ENCODE measurements at regions not wholly inside any gene's neighbourhood (a gene's known extent, or its start where the extent isn't known, plus 50 kb on each side); places are given as distances from the start of the nearest gene placed in this dataset.

- no peak for DNase-seq
- no peak for ATAC-seq (ENCODE audit: poor library complexity)
- intact Hi-C loops (cut with DNase I), result no loop called here
Measured at GRCh38 chr3:25292595-25292994, 135.5 kb upstream of the RARB start.

- intact Hi-C loops (cut with DNase I), result no loop called here
- ATAC-seq (ENCODE audit: poor library complexity) (no peak), DNase-seq (no peak)
Measured at GRCh38 chr3:25293736-25294135, 134.3 kb upstream of the RARB start.

- no peak for DNase-seq
- ATAC-seq (ENCODE audit: poor library complexity), result no peak
- intact Hi-C loops (cut with DNase I), result no loop called here
Measured at GRCh38 chr3:25294169-25294805, 133.8 kb upstream of the RARB start.

DNA sequence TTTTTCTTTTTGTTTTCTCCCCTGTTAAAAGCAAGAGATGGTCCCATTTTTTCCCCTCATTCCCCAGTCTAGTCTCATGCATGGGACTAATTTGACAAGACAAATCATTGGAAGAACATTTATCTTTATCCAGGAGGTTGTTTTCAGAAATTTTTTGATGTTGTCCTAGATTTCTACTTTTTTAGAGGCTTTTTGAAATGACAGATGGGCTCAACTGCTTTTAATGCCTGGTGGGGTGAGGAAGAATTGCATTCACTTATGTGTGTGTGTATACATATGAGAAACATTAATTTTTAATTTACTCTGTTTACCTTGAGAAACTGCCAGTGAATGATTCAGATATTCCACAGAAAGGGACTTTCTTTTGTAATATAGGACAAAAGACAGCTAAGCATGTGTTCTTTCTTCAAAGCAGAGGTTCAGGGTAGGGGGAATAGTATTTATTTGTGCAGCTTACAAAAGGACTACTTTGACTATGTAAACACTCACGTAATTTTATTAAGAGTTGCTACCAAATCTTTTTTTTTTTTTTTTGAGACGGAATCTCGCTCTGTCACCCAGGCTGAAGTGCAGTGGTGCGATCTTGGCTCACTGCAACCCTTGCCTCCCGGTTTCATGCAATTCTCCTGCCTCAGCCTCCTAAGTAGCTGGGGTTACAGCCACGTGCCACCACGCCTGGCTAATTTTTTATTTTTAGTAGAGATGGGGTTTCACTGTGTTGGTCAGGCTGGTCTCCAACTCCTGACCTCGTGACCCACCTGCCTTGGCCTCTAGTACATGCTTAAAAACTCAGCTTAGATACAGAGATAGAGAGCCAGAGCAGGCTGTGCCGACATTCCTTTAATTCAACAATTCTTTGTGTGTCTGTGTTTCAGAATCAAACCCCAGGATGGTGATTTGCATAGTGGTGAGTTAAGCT is 130.1 kb upstream of the RARB start:
- intact Hi-C loops (cut with DNase I), result no loop called here
- ATAC-seq (ENCODE audit: poor library complexity), result no peak
- no peak for DNase-seq

- no peak for DNase-seq
- ATAC-seq (ENCODE audit: poor library complexity), result no peak
- intact Hi-C loops (cut with DNase I), result no loop called here
Measured at GRCh38 chr3:25300141-25300540, 127.9 kb upstream of the RARB start.

DNA sequence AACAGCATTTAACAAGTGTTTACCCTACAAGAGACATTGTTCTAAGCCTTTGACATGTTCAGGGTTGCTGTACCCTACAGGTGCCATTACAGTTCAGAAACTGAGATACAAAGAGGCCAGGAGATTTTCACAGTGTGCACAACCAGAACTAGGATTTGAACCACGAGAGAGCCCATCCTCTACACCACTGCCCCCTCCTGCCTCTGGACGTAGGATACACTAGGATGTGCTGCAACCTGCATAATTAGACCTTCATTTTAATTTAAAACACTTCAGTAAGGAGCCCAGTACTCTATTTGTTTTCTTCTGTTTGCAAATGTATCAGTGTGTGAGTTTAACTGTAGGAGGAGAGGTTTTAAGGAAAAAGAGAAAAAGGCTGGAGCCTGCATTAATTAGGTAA is 123.1 kb upstream of the RARB start:
- intact Hi-C loops (cut with DNase I), result no loop called here
- ATAC-seq (ENCODE audit: poor library complexity), result no peak
- no peak for DNase-seq

DNA sequence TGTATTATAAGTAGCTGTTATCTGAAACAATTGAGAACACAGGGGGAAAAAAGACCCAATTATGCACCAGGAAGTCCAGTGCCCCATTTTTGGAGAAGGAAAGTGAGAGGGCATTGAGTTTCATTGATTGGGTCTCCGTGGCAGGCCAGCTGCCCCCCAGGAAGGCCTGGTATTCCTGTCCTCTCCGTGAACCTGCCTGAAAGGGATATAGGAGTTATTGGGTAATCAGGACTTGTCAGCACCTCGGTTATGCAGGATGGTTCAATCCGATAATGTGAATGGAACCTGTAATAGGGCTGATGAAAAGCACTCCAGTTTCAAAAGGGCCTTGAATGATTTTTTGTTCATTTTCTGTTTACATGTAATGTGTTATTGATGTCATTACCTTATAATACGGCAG is 122.0 kb upstream of the RARB start:
- intact Hi-C loops (cut with DNase I), result no loop called here
- no peak for ATAC-seq (ENCODE audit: poor library complexity)
- no peak for DNase-seq

DNA sequence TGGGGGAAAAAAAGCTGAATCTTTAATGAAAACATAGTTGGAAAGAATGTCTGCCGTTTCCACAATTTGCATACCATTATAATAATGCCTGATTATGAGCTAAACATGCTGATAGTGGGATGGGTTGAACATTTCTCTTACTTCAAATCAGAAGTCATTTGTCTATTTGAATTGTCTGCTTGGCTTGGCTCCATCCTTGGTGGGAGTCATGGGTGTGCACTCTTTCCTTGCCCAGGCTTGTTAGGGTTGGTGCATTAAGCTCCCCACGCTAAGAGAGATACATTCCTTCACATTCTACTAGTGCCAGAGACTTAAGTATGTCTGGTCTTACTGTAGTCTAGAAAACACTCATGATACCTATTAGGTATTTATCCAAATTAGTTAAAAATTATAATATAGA is 121.4 kb upstream of the RARB start:
- ATAC-seq (ENCODE audit: poor library complexity), result no peak
- intact Hi-C loops (cut with DNase I), result no loop called here
- no peak for DNase-seq

GRCh38 chr3:25313286-25313685 is 114.8 kb upstream of the RARB start:
- DNase-seq (no peak), ATAC-seq (ENCODE audit: poor library complexity) (no peak)
- intact Hi-C loops (cut with DNase I), result no loop called here

DNA sequence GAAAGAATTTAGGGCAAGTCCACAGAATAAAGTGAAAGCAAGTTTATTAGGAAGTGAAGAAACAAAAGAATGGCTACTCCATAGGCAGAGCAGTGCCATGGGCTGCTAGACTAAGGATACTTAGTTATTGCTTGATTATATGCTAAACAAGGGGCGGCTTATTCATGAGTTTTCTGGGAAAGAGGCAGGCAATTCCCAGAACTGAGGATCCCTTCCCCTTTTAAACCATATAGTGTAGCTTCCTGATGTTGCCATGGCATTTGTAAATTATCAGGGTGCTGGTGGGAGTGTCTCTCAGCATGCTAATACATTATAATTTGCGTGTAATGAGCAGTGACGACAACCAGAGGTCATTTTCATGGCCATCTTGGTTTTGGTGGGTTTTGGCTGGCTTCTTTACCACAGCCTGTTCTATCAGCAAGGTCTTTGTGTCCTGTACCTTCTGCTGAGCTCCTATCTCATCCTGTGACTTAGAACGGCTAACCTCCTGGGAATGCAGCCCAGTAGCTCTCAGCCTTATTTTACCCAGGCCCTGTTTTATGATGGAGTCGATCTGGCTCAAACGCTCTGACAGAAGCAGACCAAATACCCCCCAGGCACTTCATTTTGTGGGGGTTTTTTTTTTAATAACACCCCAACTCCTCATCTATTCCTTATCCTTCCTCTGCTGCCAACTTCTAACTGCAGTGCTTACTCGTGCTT is 103.0 kb upstream of the RARB start:
- no peak for DNase-seq
- intact Hi-C loops (cut with DNase I), result no loop called here
- ATAC-seq (ENCODE audit: poor library complexity), result peak; percentile 95

- intact Hi-C loops (cut with DNase I), result no loop called here
- no peak for DNase-seq
- no peak for ATAC-seq (ENCODE audit: poor library complexity)
Measured at GRCh38 chr3:25335356-25335755, 92.7 kb upstream of the RARB start.

GRCh38 chr3:25338158-25338725 is 89.8 kb upstream of the RARB start:
- intact Hi-C loops (cut with DNase I), result no loop called here
- ATAC-seq (ENCODE audit: poor library complexity), result no peak
- DNase-seq, result no peak

DNA sequence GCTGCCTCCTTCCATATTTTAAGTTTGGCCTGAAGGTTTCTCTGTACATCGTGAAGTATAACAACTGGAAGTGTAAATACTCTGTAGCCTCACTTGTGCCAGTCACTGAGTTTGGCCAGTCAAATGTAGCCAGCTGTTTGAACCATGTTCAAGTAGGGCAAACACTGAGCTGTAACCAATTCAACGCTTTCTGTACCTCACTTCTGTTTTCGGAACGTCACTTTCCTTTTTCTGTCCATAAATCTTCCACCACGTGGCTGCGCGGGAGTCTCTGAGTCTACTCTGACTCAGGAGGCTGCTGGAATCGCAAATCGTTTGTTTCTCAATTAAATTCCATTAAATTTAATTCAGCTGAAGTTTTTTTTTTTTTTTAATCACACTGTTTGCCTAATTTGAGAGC is 88.8 kb upstream of the RARB start:
- ATAC-seq (ENCODE audit: poor library complexity), result no peak
- DNase-seq, result no peak
- intact Hi-C loops (cut with DNase I), result no loop called here

GRCh38 chr3:25344670-25345069 is 83.4 kb upstream of the RARB start:
- intact Hi-C loops (cut with DNase I), result no loop called here
- DNase-seq (no peak), ATAC-seq (ENCODE audit: poor library complexity) (no peak)

GRCh38 chr3:25349095-25349494 is 79.0 kb upstream of the RARB start:
- ATAC-seq (ENCODE audit: poor library complexity) (no peak), DNase-seq (no peak)
- intact Hi-C loops (cut with DNase I), result no loop called here

- DNase-seq (no peak), ATAC-seq (ENCODE audit: poor library complexity) (no peak)
- intact Hi-C loops (cut with DNase I), result no loop called here
Measured at GRCh38 chr3:25349828-25350724, 78.0 kb upstream of the RARB start.

GRCh38 chr3:25350725-25351114 is 77.3 kb upstream of the RARB start:
- intact Hi-C loops (cut with DNase I), result no loop called here
- ATAC-seq (ENCODE audit: poor library complexity) (no peak), DNase-seq (no peak)

DNA sequence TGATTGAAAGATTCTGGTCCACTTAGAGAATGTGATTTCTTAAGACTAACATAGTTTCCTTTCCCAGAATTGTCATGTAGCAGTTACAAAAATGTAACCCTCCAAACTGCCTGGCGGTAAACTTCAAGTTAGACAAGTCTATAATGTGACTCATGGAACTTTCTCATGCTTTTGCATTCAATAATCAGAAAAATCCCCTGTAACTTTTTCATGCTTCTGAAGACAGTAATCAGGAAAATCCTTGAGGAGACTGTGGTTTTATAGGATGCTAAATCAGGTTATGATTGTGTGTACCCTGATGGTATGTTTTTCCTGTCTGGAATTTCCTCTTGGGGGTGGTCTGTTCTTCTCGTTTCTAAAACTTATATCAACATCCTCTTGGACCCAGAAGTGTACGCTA is 74.0 kb upstream of the RARB start:
- ATAC-seq (ENCODE audit: poor library complexity), result no peak
- intact Hi-C loops (cut with DNase I), result no loop called here
- DNase-seq, result no peak

All from Right ventricle myocardium superior (tissue), 1 donor.